ENCODE measurements at regions not wholly inside any gene's neighbourhood (a gene's known extent, or its start where the extent isn't known, plus 50 kb on each side); places are given as distances from the start of the nearest gene placed in this dataset.

GRCh38 chr1:18039102-18039501 is 68.5 kb upstream of the IGSF21 start:
- Histone ChIP-seq H3K36me3 (ENCODE audit: insufficient read depth) (no peaks in the 10 kb centered on the region), H3K27me3 (ENCODE audit: insufficient read depth, low read depth) (no peaks in the 10 kb centered on the region; the same call in 1 of the 2 replicates), H2AFZ (ENCODE audit: low read depth) (no peak overlapping the region), H3K4me3 (IDR thresholded peaks at IDR 0.05; ENCODE audit: insufficient read depth, low read depth, low read length) (no peak overlapping the region), H4K20me1 (ENCODE audit: insufficient read depth) (no peaks in the 10 kb centered on the region), H3K27ac (no peak overlapping the region), H3K79me2 (ENCODE audit: insufficient read depth, low read depth) (no peaks in the 10 kb centered on the region), H3K9ac (no peak overlapping the region), H3K4me2 (no peak overlapping the region), H3K4me1 (ENCODE audit: low read depth, poor library complexity, severe bottlenecking) (no peaks in the 10 kb centered on the region)
- TF ChIP-seq CTCF (conservative IDR thresholded peaks at IDR 0.05; ENCODE audit: low read depth, low read length): no peak

GRCh38 chr1:18041102-18041501 is 66.5 kb upstream of the IGSF21 start:
- Histone ChIP-seq H3K27me3 (ENCODE audit: insufficient read depth, low read depth) (peaks cover 3% of the 10 kb centered on the region; the same call in 1 of the 2 replicates), H3K9ac (no peak overlapping the region), H2AFZ (ENCODE audit: low read depth) (no peak overlapping the region), H3K27ac (no peak overlapping the region), H3K36me3 (ENCODE audit: insufficient read depth) (no peaks in the 10 kb centered on the region), H4K20me1 (ENCODE audit: insufficient read depth) (no peaks in the 10 kb centered on the region), H3K4me3 (IDR thresholded peaks at IDR 0.05; ENCODE audit: insufficient read depth, low read depth, low read length) (no peak overlapping the region), H3K4me1 (ENCODE audit: low read depth, poor library complexity, severe bottlenecking) (no peaks in the 10 kb centered on the region), H3K79me2 (ENCODE audit: insufficient read depth, low read depth) (no peaks in the 10 kb centered on the region), H3K4me2 (no peak overlapping the region)
- TF ChIP-seq CTCF (conservative IDR thresholded peaks at IDR 0.05; ENCODE audit: low read depth, low read length): no peak

GRCh38 chr1:18041685-18042355 is 65.8 kb upstream of the IGSF21 start:
- Histone ChIP-seq H4K20me1 (ENCODE audit: insufficient read depth) (no peaks in the 10 kb centered on the region), H3K27me3 (ENCODE audit: insufficient read depth, low read depth) (peaks cover 3% of the 10 kb centered on the region; the same call in 1 of the 2 replicates), H3K9ac (no peak overlapping the region), H3K79me2 (ENCODE audit: insufficient read depth, low read depth) (no peaks in the 10 kb centered on the region), H3K27ac (no peak overlapping the region), H3K36me3 (ENCODE audit: insufficient read depth) (no peaks in the 10 kb centered on the region), H3K4me1 (ENCODE audit: low read depth, poor library complexity, severe bottlenecking) (no peaks in the 10 kb centered on the region), H3K4me3 (IDR thresholded peaks at IDR 0.05; ENCODE audit: insufficient read depth, low read depth, low read length) (no peak overlapping the region), H3K4me2 (no peak overlapping the region), H2AFZ (ENCODE audit: low read depth) (no peak overlapping the region)
- no peak for TF ChIP-seq CTCF (conservative IDR thresholded peaks at IDR 0.05; ENCODE audit: low read depth, low read length)

- H3K9ac ChIP-seq: no peak overlapping the region
- H3K36me3 ChIP-seq (ENCODE audit: insufficient read depth): no peaks in the 10 kb centered on the region
- H3K27me3 ChIP-seq (ENCODE audit: insufficient read depth, low read depth): peaks cover 3% of the 10 kb centered on the region; the same call in 1 of the 2 replicates
- no peak for TF ChIP-seq CTCF (conservative IDR thresholded peaks at IDR 0.05; ENCODE audit: low read depth, low read length)
- H2AFZ ChIP-seq (ENCODE audit: low read depth): no peak overlapping the region
- no peaks in the 10 kb centered on the region for H3K4me1 ChIP-seq (ENCODE audit: low read depth, poor library complexity, severe bottlenecking)
- H3K4me3 ChIP-seq (IDR thresholded peaks at IDR 0.05; ENCODE audit: insufficient read depth, low read depth, low read length): no peak overlapping the region
- H3K4me2 ChIP-seq: no peak overlapping the region
- no peaks in the 10 kb centered on the region for H3K79me2 ChIP-seq (ENCODE audit: insufficient read depth, low read depth)
- H4K20me1 ChIP-seq (ENCODE audit: insufficient read depth): no peaks in the 10 kb centered on the region
- no peak overlapping the region for H3K27ac ChIP-seq
These were observed 63.7 kb upstream of the IGSF21 start for GRCh38 chr1:18043871-18044270.
